K562 (cell line): ENCODE measurements at regions not wholly inside any gene's neighbourhood (a gene's known extent, or its start where the extent isn't known, plus 50 kb on each side); places are given as distances from the start of the nearest gene placed in this dataset.

Source experiments
- ATAC-seq: fragments of 200-7000 bp; cut with Tn5 transposase; 3 replicates; pipeline ENCODE4 v1.9.1; 2020; ENCODE audit warnings: moderate library complexity
- BruUV-seq: library from RNA; stranded (reverse); fragments of 400-500 nt; replicated peaks from 2 replicates; lab custom pipeline; 2021; lab: Mats Ljungman, UMichigan
- CTCF ChIA-PET: fragments of 300-600 bp; formaldehyde crosslinking; extraction: SDS; loops from one replicate; lab custom pipeline; 2021; ENCODE audit warnings: low intra/inter-chr PET ratio; lab: Yijun Ruan, JAX
- POLR2A ChIA-PET: fragments of 300-600, 350-650 bp; sonication (Branson Sonifier 250); formaldehyde crosslinking; extraction: SDS; loops from one replicate; lab custom pipeline; 2021; ENCODE audit warnings: antibody characterized with exemption, inconsistent platforms; lab: Yijun Ruan, JAX
- DNase-seq, 4 experiments: peaks; one replicate each; pipeline versions ENCODE4 v3.0.0 to v3.0.0-alpha.2; 2011 to 2018; ENCODE audit warnings: low spot score in 3 of 4, mixed read lengths in 3 of 4; ENCODE audit errors: extremely low read depth in 1 of 4
- FAIRE-seq: peaks from 2 replicates; lab custom pipeline; 2011; peaks lifted over from hg19 to GRCh38; lab: Jason Lieb, UNC
- H2AFZ ChIP-seq: 2 replicates; pipeline ENCODE4 v1.6.0; 2011; ENCODE audit warnings: low read depth, low read length, control low read depth, inconsistent platforms
- H3K27ac ChIP-seq: fragments of 200-600 bp; 3 replicates; pipeline ENCODE4 v1.8.0; 2011; ENCODE audit warnings: low read depth, mild to moderate bottlenecking, control low read depth, inconsistent platforms, low read length, moderate library complexity, mixed read lengths; ENCODE audit errors: extremely low read depth
- H3K27me3 ChIP-seq, 2 experiments: fragments of 300-600 bp in 1 of 2; 2 replicates in 1 of 2; 3 replicates in 1 of 2; pipeline versions ENCODE4 v1.6.0 to v1.8.0; 2011; ENCODE audit warnings: inconsistent platforms in 2 of 2, low read length in 2 of 2, mild to moderate bottlenecking in 1 of 2, mixed read lengths in 1 of 2, moderate library complexity in 1 of 2; ENCODE audit not compliant: control insufficient read depth in 2 of 2, insufficient read depth in 2 of 2
- H3K36me3 ChIP-seq: fragments of 300-600 bp; 3 replicates; pipeline ENCODE4 v1.8.0; 2011; ENCODE audit warnings: mild to moderate bottlenecking, low read length, inconsistent platforms; ENCODE audit not compliant: control insufficient read depth, insufficient read depth
- H3K4me1 ChIP-seq, 2 experiments: fragments of 200-600 bp in 1 of 2; replicated peaks in 1 of 2; 2 replicates in 1 of 2; 3 replicates in 1 of 2; pipeline versions ENCODE4 v1.5.1 to v1.8.0; 2011; ENCODE audit warnings: inconsistent platforms in 2 of 2, low read length in 2 of 2, mild to moderate bottlenecking in 1 of 2, mixed read lengths in 1 of 2, moderate library complexity in 1 of 2; ENCODE audit not compliant: control insufficient read depth in 2 of 2, insufficient read depth in 2 of 2
- H3K4me2 ChIP-seq: 2 replicates; pipeline ENCODE4 v1.6.1; 2011; ENCODE audit warnings: low read length, control low read depth, inconsistent platforms, mixed read lengths; ENCODE audit not compliant: insufficient read depth
- H3K4me3 ChIP-seq: fragments of 200-600 bp; sonication (generic), shearing (Covaris generic); 2 replicates; pipeline ENCODE4 v1.5.1; 2016; ENCODE audit warnings: control low read depth, inconsistent platforms
- H3K79me2 ChIP-seq: fragments of 200-600 bp; 3 replicates; pipeline ENCODE4 v1.8.0; 2011; ENCODE audit warnings: low read length, inconsistent platforms; ENCODE audit not compliant: control insufficient read depth, insufficient read depth
- H3K9ac ChIP-seq, 2 experiments: 2 replicates each; pipeline versions ENCODE4 v1.6.0 to v1.6.1; 2011; ENCODE audit warnings: low read depth in 2 of 2, low read length in 2 of 2, control low read depth in 1 of 2, inconsistent platforms in 1 of 2, mild to moderate bottlenecking in 1 of 2, mixed read lengths in 1 of 2; ENCODE audit not compliant: insufficient read depth in 1 of 2
- H3K9me1 ChIP-seq: one replicate; pipeline ENCODE4 v1.6.0; 2011; ENCODE audit warnings: inconsistent platforms, mild to moderate bottlenecking, low read length, moderate library complexity; ENCODE audit not compliant: control insufficient read depth, insufficient read depth
- H3K9me3 ChIP-seq: replicated peaks from 2 replicates; pipeline ENCODE4 v1.5.1; 2011; ENCODE audit warnings: low read depth, low read length, inconsistent platforms; ENCODE audit not compliant: control insufficient read depth, insufficient read depth
- H4K20me1 ChIP-seq: replicated peaks from 2 replicates; pipeline ENCODE4 v1.6.1; 2011; ENCODE audit warnings: low read length, inconsistent platforms, mixed read lengths; ENCODE audit not compliant: control insufficient read depth, insufficient read depth
- GATA2 ChIP-seq: sonication (generic); formaldehyde crosslinking; IDR thresholded peaks from 2 replicates; pipeline ENCODE4 v1.4.0; 2020; ENCODE audit warnings: mild to moderate bottlenecking, missing genetic modification reagents
- NR2F6 ChIP-seq: fragments of 450-650 bp; formaldehyde crosslinking; IDR thresholded peaks from 2 replicates; pipeline ENCODE4 v1.4.0; 2020; ENCODE audit warnings: mild to moderate bottlenecking
- SMARCA4 ChIP-seq: fragments of 450-650 bp; IDR thresholded peaks from 2 replicates; pipeline ENCODE4 v1.6.1; 2016
- SP2 ChIP-seq: IDR thresholded peaks from 2 replicates; pipeline ENCODE4 v1.6.1; 2011; ENCODE audit warnings: mild to moderate bottlenecking, low read depth, low read length, moderate library complexity; ENCODE audit not compliant: poor library complexity, severe bottlenecking; ENCODE audit errors: extremely low read depth
- SPI1 ChIP-seq: IDR thresholded peaks from 2 replicates; pipeline ENCODE4 v1.6.1; 2011; ENCODE audit warnings: low read depth, low read length, control low read depth, borderline replicate concordance
- TAF9B ChIP-seq: fragments of 450-650 bp; IDR thresholded peaks from 2 replicates; pipeline ENCODE4 v1.6.1; 2018; ENCODE audit warnings: mild to moderate bottlenecking; ENCODE audit not compliant: partially characterized antibody
- WGBS: fragments of 100-300 bp; shearing (Covaris generic); methylation state at CpG from one replicate; pipeline ENCODE4 v1.1.6; 2016; ENCODE audit warnings: low coverage, mixed read lengths; ENCODE audit not compliant: insufficient coverage; ENCODE audit errors: missing lambda C conversion rate; 5-methylcytosine and 5-hydroxymethylcytosine counted together
- in situ Hi-C: fragments of 300-500 bp; cut with MboI; formaldehyde crosslinking; loops from 4 replicates; pipeline ENCODE4 v1.15.0; 2018; ENCODE audit warnings: inconsistent platforms, mixed read lengths
- intact Hi-C: fragments of 100-400 bp; cut with micrococcal nuclease; formaldehyde crosslinking; loops from 2 replicates; pipeline ENCODE4 v1.14.2; 2022
- TF ChIP-seq, protein P1 (sequence below): fragments of 450-650 bp; formaldehyde crosslinking; IDR thresholded peaks from 2 replicates; pipeline ENCODE4 v1.4.0; 2020; ENCODE audit warnings: mild to moderate bottlenecking, moderate library complexity

DNA sequence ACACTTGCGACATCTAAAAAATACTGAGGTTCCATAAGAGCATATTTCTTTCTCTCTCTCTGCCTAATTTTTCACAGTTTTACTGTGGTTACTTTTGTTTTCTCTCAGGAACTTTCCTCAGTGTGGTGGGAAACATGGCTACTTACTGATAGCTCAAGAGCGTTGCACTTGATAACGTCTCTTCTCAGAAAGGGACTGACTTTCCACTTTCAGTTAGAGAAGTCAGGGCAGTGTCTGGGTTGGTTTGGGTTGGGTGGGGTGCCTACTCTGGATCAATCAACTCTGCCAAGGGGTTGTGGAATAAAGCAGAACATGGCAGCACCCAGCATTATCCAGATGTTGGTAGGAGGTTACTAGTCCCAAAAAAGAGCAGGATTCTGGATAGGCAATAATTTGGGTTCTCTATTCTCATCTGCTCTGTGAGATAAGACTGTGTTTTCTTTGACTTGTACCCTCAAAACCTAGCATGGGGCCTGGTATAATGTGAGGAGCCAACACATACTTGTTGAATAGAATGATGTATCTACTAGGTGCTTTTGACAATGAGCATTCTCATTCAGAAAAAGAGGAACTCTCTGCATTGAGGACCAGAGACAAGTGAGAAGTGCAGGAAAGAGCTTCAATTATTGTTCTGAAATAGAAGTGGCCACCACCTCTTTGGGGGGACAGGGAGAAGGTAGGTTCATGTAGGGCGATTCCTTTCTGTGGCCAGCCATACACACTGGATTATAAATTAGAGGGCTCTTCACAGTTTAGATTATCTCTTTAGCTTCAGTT is 315.7 kb downstream of the REEP3 start:
- Histone ChIP-seq H3K27ac (no peak overlapping the region), H3K9me3 (no peaks in the 10 kb centered on the region), H3K27me3 (no peaks in the 10 kb centered on the region), H4K20me1 (no peaks in the 10 kb centered on the region), H3K36me3 (no peaks in the 10 kb centered on the region), H3K4me3 (no peak overlapping the region)
- POLR2A ChIA-PET = interaction anchor here (0.6 kb wide), 1 partner anchor 259 kb away, joined by 3 read pairs; no protein-coding TSS in a partner anchor
- no peak for ATAC-seq
- intact Hi-C loops = no loop called here
- BruUV-seq = no TSS peak
- TF ChIP-seq SP2 = no peak
- TF ChIP-seq TAF9B = no peak
- no peak for TF ChIP-seq GATA2 (CRISPR knock-in tag)
- peak; percentile 74; the same call in 1 of the 2 replicates for TF ChIP-seq SPI1
- no peak for TF ChIP-seq SMARCA4
- TF ChIP-seq NR2F6 (CRISPR knock-in tag) = no peak
- TF ChIP-seq, protein P1, sequence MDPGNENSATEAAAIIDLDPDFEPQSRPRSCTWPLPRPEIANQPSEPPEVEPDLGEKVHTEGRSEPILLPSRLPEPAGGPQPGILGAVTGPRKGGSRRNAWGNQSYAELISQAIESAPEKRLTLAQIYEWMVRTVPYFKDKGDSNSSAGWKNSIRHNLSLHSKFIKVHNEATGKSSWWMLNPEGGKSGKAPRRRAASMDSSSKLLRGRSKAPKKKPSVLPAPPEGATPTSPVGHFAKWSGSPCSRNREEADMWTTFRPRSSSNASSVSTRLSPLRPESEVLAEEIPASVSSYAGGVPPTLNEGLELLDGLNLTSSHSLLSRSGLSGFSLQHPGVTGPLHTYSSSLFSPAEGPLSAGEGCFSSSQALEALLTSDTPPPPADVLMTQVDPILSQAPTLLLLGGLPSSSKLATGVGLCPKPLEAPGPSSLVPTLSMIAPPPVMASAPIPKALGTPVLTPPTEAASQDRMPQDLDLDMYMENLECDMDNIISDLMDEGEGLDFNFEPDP = 0 out of 2 replicates have a peak, but pooled peaks have one; percentile 12
- TF ChIP-seq, all 486 proteins: peak for 2
- CTCF ChIA-PET = no interaction called here
- H3K9ac ChIP-seq = no peak overlapping the region
- DNase-seq (no peak), FAIRE-seq (no peak)
- in situ Hi-C loops = no loop called here
- H3K4me1 ChIP-seq = no peaks in the 10 kb centered on the region; a peak in 1 of 5 replicates
- no peak overlapping the region; the same call in 1 of the 2 replicates for H3K4me2 ChIP-seq
- 3% methylated on average over 4 of the region's 4 CpGs for WGBS
- H3K79me2 ChIP-seq = no peaks in the 10 kb centered on the region
- peak overlapping the region; percentile 27; the same call in 1 of the 2 replicates for H2AFZ ChIP-seq
- no peaks in the 10 kb centered on the region for H3K9me1 ChIP-seq
